Neural progenitor cell (in vitro differentiated cells): ENCODE measurements at regions not wholly inside any gene's neighbourhood (a gene's known extent, or its start where the extent isn't known, plus 50 kb on each side); places are given as distances from the start of the nearest gene placed in this dataset.

Experiments
- EZH2phosphoT487 ChIP-seq: fragments of 200-600 bp; sonication (generic); IDR thresholded peaks from 2 replicates; pipeline ENCODE4 v1.6.1; 2017; ENCODE audit warnings: antibody characterized with exemption
- TF ChIP-seq, protein P1 (sequence below): fragments of 200-600 bp; sonication (generic); IDR thresholded peaks from 2 replicates; pipeline ENCODE4 v1.5.1; 2017; ENCODE audit warnings: antibody characterized with exemption, mild to moderate bottlenecking

GRCh38 chr1:168907053-168907452 lies 178.0 kb upstream of the DPT start:
- no peak for TF ChIP-seq EZH2phosphoT487
- TF ChIP-seq, protein P1, sequence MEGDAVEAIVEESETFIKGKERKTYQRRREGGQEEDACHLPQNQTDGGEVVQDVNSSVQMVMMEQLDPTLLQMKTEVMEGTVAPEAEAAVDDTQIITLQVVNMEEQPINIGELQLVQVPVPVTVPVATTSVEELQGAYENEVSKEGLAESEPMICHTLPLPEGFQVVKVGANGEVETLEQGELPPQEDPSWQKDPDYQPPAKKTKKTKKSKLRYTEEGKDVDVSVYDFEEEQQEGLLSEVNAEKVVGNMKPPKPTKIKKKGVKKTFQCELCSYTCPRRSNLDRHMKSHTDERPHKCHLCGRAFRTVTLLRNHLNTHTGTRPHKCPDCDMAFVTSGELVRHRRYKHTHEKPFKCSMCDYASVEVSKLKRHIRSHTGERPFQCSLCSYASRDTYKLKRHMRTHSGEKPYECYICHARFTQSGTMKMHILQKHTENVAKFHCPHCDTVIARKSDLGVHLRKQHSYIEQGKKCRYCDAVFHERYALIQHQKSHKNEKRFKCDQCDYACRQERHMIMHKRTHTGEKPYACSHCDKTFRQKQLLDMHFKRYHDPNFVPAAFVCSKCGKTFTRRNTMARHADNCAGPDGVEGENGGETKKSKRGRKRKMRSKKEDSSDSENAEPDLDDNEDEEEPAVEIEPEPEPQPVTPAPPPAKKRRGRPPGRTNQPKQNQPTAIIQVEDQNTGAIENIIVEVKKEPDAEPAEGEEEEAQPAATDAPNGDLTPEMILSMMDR = no peak
